Aorta (tissue), 5 donors: ENCODE measurements at regions not wholly inside any gene's neighbourhood (a gene's known extent, or its start where the extent isn't known, plus 50 kb on each side); places are given as distances from the start of the nearest gene placed in this dataset.
"Not testable (repeated sequence)": the region's sequence is repeated elsewhere in the genome, so short reads cannot be mapped to it uniquely, and the experiment has no call there.

ENCODE experiments used
- ATAC-seq: fragments of 200-7000 bp; cut with Tn5 transposase; one replicate; pipeline ENCODE4 v1.9.1; 2022; ENCODE audit warnings: moderate library complexity; ENCODE audit not compliant: low FRiP score
- DNase-seq, 2 donors: peaks; one replicate each; pipeline ENCODE4 v3.0.0-alpha.2; 2020
- H3K27ac ChIP-seq, 2 donors: one replicate each; pipeline ENCODE4 v1.5.1; 2013; ENCODE audit warnings: low read length in 2 of 2, mild to moderate bottlenecking in 2 of 2, moderate library complexity in 2 of 2, control low read depth in 1 of 2, inconsistent platforms in 1 of 2, low read depth in 1 of 2
- H3K27me3 ChIP-seq, 2 donors: one replicate each; pipeline ENCODE4 v1.6.1; 2013; ENCODE audit warnings: control low read depth in 1 of 2, low read length in 1 of 2, mild to moderate bottlenecking in 1 of 2, moderate library complexity in 1 of 2; ENCODE audit not compliant: insufficient read depth in 2 of 2, control insufficient read depth in 1 of 2
- H3K36me3 ChIP-seq, 2 donors: one replicate each; pipeline ENCODE4 v1.6.1; 2013; ENCODE audit warnings: control low read depth in 1 of 2, low read length in 1 of 2, mild to moderate bottlenecking in 1 of 2; ENCODE audit not compliant: insufficient read depth in 2 of 2, control insufficient read depth in 1 of 2
- H3K4me1 ChIP-seq, 2 donors: one replicate each; pipeline ENCODE4 v1.6.1; 2013; ENCODE audit warnings: low read length in 2 of 2, control low read depth in 1 of 2, mild to moderate bottlenecking in 1 of 2, moderate library complexity in 1 of 2; ENCODE audit not compliant: insufficient read depth in 2 of 2, control insufficient read depth in 1 of 2
- H3K4me3 ChIP-seq, 2 donors: one replicate each; pipeline ENCODE4 v1.5.1; 2013; ENCODE audit warnings: low read length in 2 of 2, control low read depth in 1 of 2, mild to moderate bottlenecking in 1 of 2
- H3K9me3 ChIP-seq: one replicate; pipeline ENCODE4 v1.6.1; 2013; ENCODE audit warnings: mild to moderate bottlenecking, low read length; ENCODE audit not compliant: control insufficient read depth
- WGBS, 2 donors: extraction: QIAGEN DNeasy Blood & Tissue Kit; methylation state at CpG; one replicate each; pipeline ENCODE4 v1.1.7; 2013; 5-methylcytosine and 5-hydroxymethylcytosine counted together
- intact Hi-C, 2 donors: fragments of 100-400 bp; cut with DNase I; formaldehyde crosslinking; loops; one replicate each; pipeline versions ENCODE4 v1.14.2 to v1.15.0; 2022
- donor health status: healthy with polysubstance abuse.
- donor health status: Bipolar disorder and iron deficiency.
- donor health status: DM: no; HTN: no; CAD: no.
- donor health status: DM: no; HTN: no; CAD: no.
- donor health status: DM: yes; HTN: yes; CAD: no.

DNA sequence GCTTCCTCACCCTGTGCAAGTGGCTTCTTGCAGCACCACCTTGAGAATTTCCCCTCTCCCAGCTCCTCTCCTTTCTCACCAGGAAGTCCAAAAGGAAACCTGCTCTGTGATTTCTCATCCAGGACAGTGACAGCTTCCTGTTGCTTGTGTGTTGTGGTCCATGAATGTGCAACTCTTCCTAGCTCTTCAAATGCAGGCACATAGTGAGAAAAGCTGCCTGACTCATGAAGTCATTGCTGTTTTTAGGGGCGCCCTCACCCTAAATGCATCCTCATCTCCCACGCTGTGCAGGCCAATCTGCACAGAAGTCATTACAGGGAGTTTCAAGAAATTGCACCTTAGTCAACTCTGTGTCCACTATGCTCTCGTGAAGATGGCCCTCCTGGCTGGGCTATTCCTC, 112.9 kb upstream of the IGLL5 start:
- H3K4me3 ChIP-seq, H3K27ac ChIP-seq, DNase-seq, H3K36me3 ChIP-seq, H3K4me1 ChIP-seq, intact Hi-C loops, H3K27me3 ChIP-seq, ATAC-seq, H3K9me3 ChIP-seq: not testable (repeated sequence)
- WGBS, 2 donors, result 77% methylated on average over 3 of the region's 3 CpGs

- no peaks in the 10 kb centered on the region for H3K36me3 ChIP-seq
- H3K9me3 ChIP-seq, result no peaks in the 10 kb centered on the region
- no peak for ATAC-seq
- H3K4me1 ChIP-seq, result no peaks in the 10 kb centered on the region
- H3K27ac ChIP-seq, result no peak overlapping the region
- 83 to 86% methylated on average over 3 of the region's 3 CpGs for WGBS, 2 donors
- H3K27me3 ChIP-seq, result no peaks in the 10 kb centered on the region
- no peak overlapping the region for H3K4me3 ChIP-seq
- no peak for DNase-seq
- intact Hi-C loops, result no loop called here
These were observed 111.5 kb upstream of the IGLL5 start for GRCh38 chr22:22776121-22776520.

GRCh38 chr22:22779213-22779612, 108.4 kb upstream of the IGLL5 start:
- no peak overlapping the region for H3K27ac ChIP-seq
- no peaks in the 10 kb centered on the region for H3K36me3 ChIP-seq
- H3K4me3 ChIP-seq, result no peak overlapping the region
- no peaks in the 10 kb centered on the region for H3K9me3 ChIP-seq
- H3K4me1 ChIP-seq, result no peaks in the 10 kb centered on the region
- H3K27me3 ChIP-seq, result no peaks in the 10 kb centered on the region
- DNase-seq, result no peak
- intact Hi-C loops, result no loop called here
- no peak for ATAC-seq
- WGBS, 2 donors, result 85 to 87% methylated on average over 4 of the region's 4 CpGs

GRCh38 chr22:22783575-22783974, 104.0 kb upstream of the IGLL5 start:
- DNase-seq (no peak), ATAC-seq (no peak)
- Histone ChIP-seq H3K4me3 (no peak overlapping the region), H3K9me3 (no peaks in the 10 kb centered on the region), H3K27ac (no peak overlapping the region), H3K27me3 (no peaks in the 10 kb centered on the region), H3K4me1 (no peaks in the 10 kb centered on the region), H3K36me3 (no peaks in the 10 kb centered on the region)
- intact Hi-C loops, result no loop called here
- 52 to 56% methylated on average over 3 of the region's 3 CpGs for WGBS, 2 donors

GRCh38 chr22:22784249-22785039, 103.2 kb upstream of the IGLL5 start:
- Histone ChIP-seq H3K36me3 (no peaks in the 10 kb centered on the region), H3K4me1 (no peaks in the 10 kb centered on the region), H3K4me3 (no peak overlapping the region), H3K27ac (no peak overlapping the region), H3K9me3 (no peaks in the 10 kb centered on the region), H3K27me3 (no peaks in the 10 kb centered on the region)
- no peak for ATAC-seq
- 57 to 61% methylated on average over 3 of the region's 3 CpGs for WGBS, 2 donors
- DNase-seq, result no peak
- intact Hi-C loops, result no loop called here

DNA sequence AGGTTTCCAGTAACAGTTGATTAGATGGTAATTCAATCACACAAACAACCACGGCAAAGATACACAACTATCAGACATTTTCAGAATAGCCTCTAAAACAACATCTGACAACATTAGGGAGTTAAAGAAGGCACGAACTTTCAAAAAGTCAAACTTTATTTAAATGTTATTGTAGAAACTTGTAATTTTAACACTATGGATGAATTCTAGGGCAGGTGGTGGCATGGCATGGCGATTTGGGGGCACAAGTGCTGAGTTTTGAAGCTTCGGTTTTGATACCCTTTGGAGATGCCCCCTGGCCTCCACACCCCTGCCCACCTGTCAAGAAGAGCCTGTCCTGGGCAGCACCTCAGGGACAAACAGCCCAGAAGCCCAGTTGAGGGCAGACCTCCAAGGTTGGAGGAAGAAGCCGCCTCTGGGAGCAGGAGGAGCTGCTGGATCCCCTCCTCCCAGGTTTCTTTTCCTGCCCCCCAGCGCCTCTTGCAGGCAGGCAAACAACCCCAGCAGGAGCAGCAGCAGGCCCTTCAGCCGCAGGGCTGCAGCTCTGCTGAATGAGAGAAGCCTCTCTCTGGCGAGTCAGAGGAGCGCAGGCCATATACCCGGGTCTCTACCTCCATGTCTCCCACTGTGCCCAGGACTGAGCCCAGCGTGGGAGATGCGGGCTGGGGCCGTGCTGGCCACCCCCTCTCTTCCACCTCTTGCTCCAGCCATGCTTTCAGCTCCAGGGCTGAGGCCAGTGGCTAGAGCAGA, 102.1 kb upstream of the IGLL5 start:
- 68 to 69% methylated on average over 13 of the region's 13 CpGs for WGBS, 2 donors

GRCh38 chr22:22786301-22787115, 101.1 kb upstream of the IGLL5 start:
- ATAC-seq (no peak), DNase-seq (no peak)
- WGBS, 2 donors, result 81 to 83% methylated on average over 18 of the region's 18 CpGs

More for the DNA sequence above, 102.1 kb upstream of the IGLL5 start:
- H3K9me3 ChIP-seq, result no peaks in the 10 kb centered on the region
- no peak for DNase-seq
- ATAC-seq, result peak; percentile 34
- no peaks in the 10 kb centered on the region for H3K4me1 ChIP-seq
- H3K4me3 ChIP-seq, result no peak overlapping the region
- intact Hi-C loops, result no loop called here
- H3K36me3 ChIP-seq, result no peaks in the 10 kb centered on the region
- H3K27ac ChIP-seq, result no peak overlapping the region
- H3K27me3 ChIP-seq, result no peaks in the 10 kb centered on the region

DNA sequence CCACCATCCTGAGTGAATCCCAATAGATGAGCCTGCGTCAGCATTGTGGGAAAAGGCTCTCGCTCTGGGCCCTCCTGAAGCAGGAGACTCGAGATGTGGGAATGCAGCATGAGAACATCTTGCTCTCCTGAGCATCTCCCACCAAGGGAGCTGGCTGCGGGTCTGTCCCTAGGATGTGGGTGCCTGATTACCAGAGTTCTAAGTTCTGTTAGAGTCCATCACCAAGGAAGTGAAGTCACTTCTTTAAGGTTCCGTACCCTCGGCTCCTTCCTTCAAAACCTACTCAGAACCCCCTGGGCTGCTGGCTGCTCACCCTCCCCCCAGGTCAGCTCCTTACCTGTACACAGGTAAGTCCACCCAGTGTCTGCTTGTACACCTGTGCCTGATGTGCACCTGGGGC, 100.5 kb upstream of the IGLL5 start:
- intact Hi-C loops, result no loop called here
- H3K27me3 ChIP-seq, result no peaks in the 10 kb centered on the region
- 88 to 89% methylated on average over 6 of the region's 6 CpGs for WGBS, 2 donors
- H3K4me1 ChIP-seq, result no peaks in the 10 kb centered on the region
- no peak overlapping the region for H3K4me3 ChIP-seq
- H3K36me3 ChIP-seq, result no peaks in the 10 kb centered on the region
- no peak overlapping the region for H3K27ac ChIP-seq
- H3K9me3 ChIP-seq, result no peaks in the 10 kb centered on the region
- no peak for ATAC-seq
- no peak for DNase-seq

More at GRCh38 chr22:22786301-22787115, 101.1 kb upstream of the IGLL5 start:
- Histone ChIP-seq H3K4me1 (no peaks in the 10 kb centered on the region), H3K4me3 (no peak overlapping the region), H3K27ac (no peak overlapping the region), H3K27me3 (no peaks in the 10 kb centered on the region), H3K36me3 (no peaks in the 10 kb centered on the region), H3K9me3 (no peaks in the 10 kb centered on the region)
- intact Hi-C loops, result no loop called here
